ENCODE measurements at regions not wholly inside any gene's neighbourhood (a gene's known extent, or its start where the extent isn't known, plus 50 kb on each side); places are given as distances from the start of the nearest gene placed in this dataset.

- TF ChIP-seq, protein P1, sequence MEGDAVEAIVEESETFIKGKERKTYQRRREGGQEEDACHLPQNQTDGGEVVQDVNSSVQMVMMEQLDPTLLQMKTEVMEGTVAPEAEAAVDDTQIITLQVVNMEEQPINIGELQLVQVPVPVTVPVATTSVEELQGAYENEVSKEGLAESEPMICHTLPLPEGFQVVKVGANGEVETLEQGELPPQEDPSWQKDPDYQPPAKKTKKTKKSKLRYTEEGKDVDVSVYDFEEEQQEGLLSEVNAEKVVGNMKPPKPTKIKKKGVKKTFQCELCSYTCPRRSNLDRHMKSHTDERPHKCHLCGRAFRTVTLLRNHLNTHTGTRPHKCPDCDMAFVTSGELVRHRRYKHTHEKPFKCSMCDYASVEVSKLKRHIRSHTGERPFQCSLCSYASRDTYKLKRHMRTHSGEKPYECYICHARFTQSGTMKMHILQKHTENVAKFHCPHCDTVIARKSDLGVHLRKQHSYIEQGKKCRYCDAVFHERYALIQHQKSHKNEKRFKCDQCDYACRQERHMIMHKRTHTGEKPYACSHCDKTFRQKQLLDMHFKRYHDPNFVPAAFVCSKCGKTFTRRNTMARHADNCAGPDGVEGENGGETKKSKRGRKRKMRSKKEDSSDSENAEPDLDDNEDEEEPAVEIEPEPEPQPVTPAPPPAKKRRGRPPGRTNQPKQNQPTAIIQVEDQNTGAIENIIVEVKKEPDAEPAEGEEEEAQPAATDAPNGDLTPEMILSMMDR (optimal IDR thresholded peaks at IDR 0.05 in 1 of 3, IDR thresholded peaks at IDR 0.05 in 1 of 3, conservative IDR thresholded peaks at IDR 0.05 in 1 of 3; ENCODE audit: extremely low read depth in 1 of 3, insufficient read depth in 2 of 3, low read length in 3 of 3), result no peak
- TF ChIP-seq EZH2 (IDR thresholded peaks at IDR 0.05; ENCODE audit: low read length), result no peak
These were observed 206.9 kb downstream of the ICOS start for GRCh38 chr2:204143216-204144014.

All from keratinocyte (primary cell).